ENCODE measurements at regions not wholly inside any gene's neighbourhood (a gene's known extent, or its start where the extent isn't known, plus 50 kb on each side); places are given as distances from the start of the nearest gene placed in this dataset.

- Histone ChIP-seq H3K27ac (ENCODE audit: low read depth, low read length, poor library complexity, severe bottlenecking) (no peak overlapping the region), H4K20me1 (ENCODE audit: insufficient read depth, low read length) (no peaks in the 10 kb centered on the region), H3K4me2 (ENCODE audit: low read length) (no peak overlapping the region), H3K9me3 (ENCODE audit: low read length) (no peaks in the 10 kb centered on the region), H3K4me1 (ENCODE audit: insufficient read depth, low read length, poor library complexity, severe bottlenecking) (no peaks in the 10 kb centered on the region), H3K79me2 (ENCODE audit: insufficient read depth, low read depth, low read length) (no peaks in the 10 kb centered on the region), H2AFZ (ENCODE audit: low read length) (no peak overlapping the region), H3K4me3 (ENCODE audit: low read depth, low read length, poor library complexity, severe bottlenecking) (no peak overlapping the region), H3K9me2 (ENCODE audit: insufficient read depth, low read length) (no peaks in the 10 kb centered on the region), H3K36me3 (ENCODE audit: insufficient read depth, low read length) (no peaks in the 10 kb centered on the region)
- CTCF ChIA-PET (ENCODE audit: unreplicated experiment), result no interaction called here
- no peak for DNase-seq (ENCODE audit: low spot score)
- intact Hi-C loops (cut with micrococcal nuclease; ENCODE audit: unreplicated experiment), result no loop called here
- TF ChIP-seq EZH2phosphoT487 (IDR thresholded peaks at IDR 0.05; ENCODE audit: borderline replicate concordance, low read depth, low read length) (no peak), CTCF (conservative IDR thresholded peaks at IDR 0.05; ENCODE audit: low read length) (no peak)
- POLR2A ChIA-PET, result interaction anchor here (0.7 kb wide), 1 partner anchor 229 kb away, joined by 3 read pairs; no protein-coding TSS in a partner anchor
- BruUV-seq (replicated peaks), result no TSS peak
Measured at GRCh38 chr5:126267438-126267837, 155.8 kb upstream of the GRAMD2B start.

GRCh38 chr5:126268697-126269315 lies 154.4 kb upstream of the GRAMD2B start:
- Histone ChIP-seq H3K9me3 (ENCODE audit: low read length) (no peaks in the 10 kb centered on the region), H3K36me3 (ENCODE audit: insufficient read depth, low read length) (no peaks in the 10 kb centered on the region), H2AFZ (ENCODE audit: low read length) (no peak overlapping the region), H4K20me1 (ENCODE audit: insufficient read depth, low read length) (no peaks in the 10 kb centered on the region), H3K9me2 (ENCODE audit: insufficient read depth, low read length) (no peaks in the 10 kb centered on the region), H3K27ac (ENCODE audit: low read depth, low read length, poor library complexity, severe bottlenecking) (no peak overlapping the region), H3K4me1 (ENCODE audit: insufficient read depth, low read length, poor library complexity, severe bottlenecking) (no peaks in the 10 kb centered on the region), H3K4me2 (ENCODE audit: low read length) (no peak overlapping the region), H3K4me3 (ENCODE audit: low read depth, low read length, poor library complexity, severe bottlenecking) (no peak overlapping the region), H3K79me2 (ENCODE audit: insufficient read depth, low read depth, low read length) (no peaks in the 10 kb centered on the region)
- ChIA-PET POLR2A (no interaction called here), CTCF (ENCODE audit: unreplicated experiment) (no interaction called here)
- BruUV-seq (replicated peaks), result no TSS peak
- TF ChIP-seq EZH2phosphoT487 (IDR thresholded peaks at IDR 0.05; ENCODE audit: borderline replicate concordance, low read depth, low read length), result no peak
- TF ChIP-seq CTCF (conservative IDR thresholded peaks at IDR 0.05; ENCODE audit: low read length), result no peak
- DNase-seq (ENCODE audit: low spot score), result no peak
- intact Hi-C loops (cut with micrococcal nuclease; ENCODE audit: unreplicated experiment), result no loop called here

DNA sequence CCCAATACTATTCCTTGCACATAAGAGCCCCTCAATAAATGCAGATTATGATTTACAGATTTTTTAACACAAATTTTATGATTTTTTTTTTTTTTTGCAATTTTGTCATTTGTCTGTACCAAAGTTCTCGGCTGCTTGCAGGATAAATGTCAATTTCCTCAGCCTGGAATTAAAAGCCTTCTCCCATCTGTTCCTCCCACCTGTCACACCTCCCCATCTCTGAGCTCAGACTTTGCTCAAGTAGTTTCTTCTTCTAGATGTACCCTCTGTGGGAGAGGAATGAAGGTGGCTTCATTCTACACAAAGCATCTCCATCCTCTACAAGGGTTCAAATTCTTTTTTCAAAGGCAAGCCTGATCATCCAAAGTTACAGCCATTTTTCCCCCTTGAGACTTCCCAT lies 153.7 kb upstream of the GRAMD2B start:
- Histone ChIP-seq H3K4me3 (ENCODE audit: low read depth, low read length, poor library complexity, severe bottlenecking) (no peak overlapping the region), H3K27ac (ENCODE audit: low read depth, low read length, poor library complexity, severe bottlenecking) (no peak overlapping the region), H3K79me2 (ENCODE audit: insufficient read depth, low read depth, low read length) (no peaks in the 10 kb centered on the region), H2AFZ (ENCODE audit: low read length) (no peak overlapping the region), H3K9me2 (ENCODE audit: insufficient read depth, low read length) (no peaks in the 10 kb centered on the region), H4K20me1 (ENCODE audit: insufficient read depth, low read length) (no peaks in the 10 kb centered on the region), H3K4me1 (ENCODE audit: insufficient read depth, low read length, poor library complexity, severe bottlenecking) (no peaks in the 10 kb centered on the region), H3K9me3 (ENCODE audit: low read length) (no peaks in the 10 kb centered on the region), H3K4me2 (ENCODE audit: low read length) (no peak overlapping the region), H3K36me3 (ENCODE audit: insufficient read depth, low read length) (no peaks in the 10 kb centered on the region)
- CTCF ChIA-PET (ENCODE audit: unreplicated experiment), result no interaction called here
- intact Hi-C loops (cut with micrococcal nuclease; ENCODE audit: unreplicated experiment), result no loop called here
- BruUV-seq (replicated peaks), result no TSS peak
- TF ChIP-seq CTCF (conservative IDR thresholded peaks at IDR 0.05; ENCODE audit: low read length) (no peak), EZH2phosphoT487 (IDR thresholded peaks at IDR 0.05; ENCODE audit: borderline replicate concordance, low read depth, low read length) (no peak)
- POLR2A ChIA-PET, result interaction anchor here (0.7 kb wide), 1 partner anchor 1454 kb away, joined by 3 read pairs; no protein-coding TSS in a partner anchor
- DNase-seq (ENCODE audit: low spot score), result no peak
